ENCODE measurements at regions not wholly inside any gene's neighbourhood (a gene's known extent, or its start where the extent isn't known, plus 50 kb on each side); places are given as distances from the start of the nearest gene placed in this dataset.

GRCh38 chr2:220994846-220995245 lies 577.3 kb downstream of the EPHA4 start:
- ChIA-PET CTCF (no interaction called here), POLR2A (no interaction called here)
- H3K4me1 ChIP-seq (ENCODE audit: control insufficient read depth, insufficient read depth, low read length): 0 out of 2 replicates have a peak, but pooled peaks cover 2% of the 10 kb centered on the region
- H3K36me3 ChIP-seq (ENCODE audit: control insufficient read depth in 2 of 2, insufficient read depth in 1 of 2, low read length in 2 of 2): no peaks in the 10 kb centered on the region
- H3K27ac ChIP-seq (ENCODE audit: extremely low read depth, low read depth, low read length): no peak overlapping the region
- TF ChIP-seq ZNF555 (tag by site-specific recombination; conservative IDR thresholded peaks at IDR 0.05) (no peak), SCRT1 (tag by site-specific recombination; IDR thresholded peaks at IDR 0.05; ENCODE audit: borderline replicate concordance) (peak; percentile 69; the same call in 1 of the 2 replicates), SCRT2 (tag by site-specific recombination; IDR thresholded peaks at IDR 0.05) (peak; percentile 87)
- H3K4me3 ChIP-seq (ENCODE audit: low read depth, low read length): no peak overlapping the region
- no peaks in the 10 kb centered on the region for H3K9me3 ChIP-seq (ENCODE audit: control insufficient read depth, insufficient read depth, low read depth, low read length)

- Histone ChIP-seq H3K36me3 (ENCODE audit: control insufficient read depth in 2 of 2, insufficient read depth in 1 of 2, low read length in 2 of 2) (no peaks in the 10 kb centered on the region), H3K27ac (ENCODE audit: extremely low read depth, low read depth, low read length) (no peak overlapping the region), H3K4me3 (ENCODE audit: low read depth, low read length) (no peak overlapping the region), H3K4me1 (ENCODE audit: control insufficient read depth, insufficient read depth, low read length) (0 out of 2 replicates have a peak, but pooled peaks cover 2% of the 10 kb centered on the region), H3K9me3 (ENCODE audit: control insufficient read depth, insufficient read depth, low read depth, low read length) (no peaks in the 10 kb centered on the region)
- ChIA-PET POLR2A (no interaction called here), CTCF (no interaction called here)
- TF ChIP-seq ZNF362 (tag by site-specific recombination; IDR thresholded peaks at IDR 0.05) (no peak), BCL6B (tag by site-specific recombination; IDR thresholded peaks at IDR 0.05) (0 out of 2 replicates have a peak, but pooled peaks have one; percentile 7)
Observed at GRCh38 chr2:220995581-220995980, 576.5 kb downstream of the EPHA4 start.

GRCh38 chr2:220998156-220998555 lies 573.9 kb downstream of the EPHA4 start:
- TF ChIP-seq ZNF48 (tag by site-specific recombination; IDR thresholded peaks at IDR 0.05) (no peak), OVOL3 (tag by site-specific recombination; IDR thresholded peaks at IDR 0.05) (no peak)
- H3K4me3 ChIP-seq (ENCODE audit: low read depth, low read length): no peak overlapping the region
- no peaks in the 10 kb centered on the region for H3K36me3 ChIP-seq (ENCODE audit: control insufficient read depth in 2 of 2, insufficient read depth in 1 of 2, low read length in 2 of 2)
- no peaks in the 10 kb centered on the region for H3K9me3 ChIP-seq (ENCODE audit: control insufficient read depth, insufficient read depth, low read depth, low read length)
- H3K4me1 ChIP-seq (ENCODE audit: control insufficient read depth, insufficient read depth, low read length): peaks cover 7% of the 10 kb centered on the region; the same call in 1 of the 2 replicates
- ChIA-PET CTCF (no interaction called here), POLR2A (no interaction called here)
- no peak overlapping the region for H3K27ac ChIP-seq (ENCODE audit: extremely low read depth, low read depth, low read length)

GRCh38 chr2:220999356-220999755 lies 572.7 kb downstream of the EPHA4 start:
- ChIA-PET POLR2A (no interaction called here), CTCF (interaction anchor here (0.6 kb wide), 1 partner anchor 246 kb away, joined by 3 read pairs; no protein-coding TSS in a partner anchor)
- TF ChIP-seq ZBTB7A (tag by site-specific recombination; IDR thresholded peaks at IDR 0.05; ENCODE audit: low read depth) (no peak), ZNF555 (tag by site-specific recombination; conservative IDR thresholded peaks at IDR 0.05) (no peak), ZNF610 (tag by site-specific recombination; IDR thresholded peaks at IDR 0.05; ENCODE audit: borderline replicate concordance) (no peak), ZNF521 (tag by site-specific recombination; IDR thresholded peaks at IDR 0.05) (no peak), GLIS2 (tag by site-specific recombination; IDR thresholded peaks at IDR 0.05) (no peak), ZNF26 (tag by site-specific recombination; IDR thresholded peaks at IDR 0.05) (no peak), ZNF701 (tag by site-specific recombination; IDR thresholded peaks at IDR 0.05) (no peak)

More at GRCh38 chr2:220999356-220999755, 572.7 kb downstream of the EPHA4 start:
- no peaks in the 10 kb centered on the region for H3K36me3 ChIP-seq (ENCODE audit: control insufficient read depth in 2 of 2, insufficient read depth in 1 of 2, low read length in 2 of 2)
- no peak overlapping the region for H3K4me3 ChIP-seq (ENCODE audit: low read depth, low read length)
- no peaks in the 10 kb centered on the region for H3K9me3 ChIP-seq (ENCODE audit: control insufficient read depth, insufficient read depth, low read depth, low read length)
- peaks cover 7% of the 10 kb centered on the region; the same call in 1 of the 2 replicates for H3K4me1 ChIP-seq (ENCODE audit: control insufficient read depth, insufficient read depth, low read length)
- H3K27ac ChIP-seq (ENCODE audit: extremely low read depth, low read depth, low read length): no peak overlapping the region
